Neural cell (in vitro differentiated cells): ENCODE measurements at regions not wholly inside any gene's neighbourhood (a gene's known extent, or its start where the extent isn't known, plus 50 kb on each side); places are given as distances from the start of the nearest gene placed in this dataset.

Experiments
- H2AFZ ChIP-seq: fragments of 200-600, 300-800 bp; sonication (generic), shearing (Covaris generic); 2 replicates; pipeline ENCODE4 v1.6.0; 2014; ENCODE audit warnings: low read depth, mild to moderate bottlenecking, antibody characterized with exemption, low read length, moderate library complexity
- H3F3A ChIP-seq: fragments of 200-600 bp; shearing (Covaris generic); 2 replicates; pipeline ENCODE4 v1.6.1; 2016; ENCODE audit warnings: mild to moderate bottlenecking, moderate library complexity, mixed read lengths, antibody characterized with exemption, low read length; ENCODE audit not compliant: insufficient read depth, poor library complexity, severe bottlenecking
- H3K27ac ChIP-seq: fragments of 200-600, 300-800 bp; sonication (generic), shearing (Covaris generic); 2 replicates; pipeline ENCODE4 v1.5.1; 2014; ENCODE audit warnings: mild to moderate bottlenecking, low read length, moderate library complexity
- H3K27me3 ChIP-seq: fragments of 300-800, 200-600 bp; sonication (generic), shearing (Covaris generic); 2 replicates; pipeline ENCODE4 v1.6.0; 2014; ENCODE audit warnings: mild to moderate bottlenecking, low read depth, low read length, moderate library complexity; ENCODE audit not compliant: insufficient read depth
- H3K36me3 ChIP-seq: fragments of 300-800, 200-600 bp; sonication (generic), shearing (Covaris generic); 2 replicates; pipeline ENCODE4 v1.5.1; 2014; ENCODE audit warnings: mild to moderate bottlenecking, antibody characterized with exemption, low read length, moderate library complexity; ENCODE audit not compliant: insufficient read depth
- H3K4me2 ChIP-seq: fragments of 300-800, 200-600 bp; sonication (generic), shearing (Covaris generic); 2 replicates; pipeline ENCODE4 v1.6.0; 2014; ENCODE audit warnings: mild to moderate bottlenecking, low read length
- H3K4me3 ChIP-seq: fragments of 300-800, 200-600 bp; sonication (generic), shearing (Covaris generic); 2 replicates; pipeline ENCODE4 v1.5.1; 2014; ENCODE audit warnings: mild to moderate bottlenecking, low read length, moderate library complexity
- H3K79me2 ChIP-seq: fragments of 200-600 bp; shearing (Covaris generic); replicated peaks from 2 replicates; pipeline ENCODE4 v1.6.0; 2014; ENCODE audit warnings: mild to moderate bottlenecking, low read length, moderate library complexity; ENCODE audit not compliant: insufficient read depth
- H3K9ac ChIP-seq: fragments of 300-800, 200-600 bp; sonication (generic), shearing (Covaris generic); 2 replicates; pipeline ENCODE4 v1.6.1; 2016; ENCODE audit warnings: mild to moderate bottlenecking, low read length, mixed read lengths
- H3K9me2 ChIP-seq: fragments of 200-600 bp; shearing (Covaris generic); 2 replicates; pipeline ENCODE4 v1.6.1; 2016; ENCODE audit warnings: mild to moderate bottlenecking, low read length, mixed read lengths; ENCODE audit not compliant: insufficient read depth
- H3K9me3 ChIP-seq: fragments of 200-600, 300-800 bp; sonication (generic), shearing (Covaris generic); 2 replicates; pipeline ENCODE4 v1.6.1; 2016; ENCODE audit warnings: mild to moderate bottlenecking, mixed run types, low read length, moderate library complexity, mixed read lengths
- H4K20me1 ChIP-seq: fragments of 200-600 bp; shearing (Covaris generic); 2 replicates; pipeline ENCODE4 v1.6.1; 2016; ENCODE audit warnings: mild to moderate bottlenecking, mixed run types; ENCODE audit not compliant: insufficient read depth
- EP300 ChIP-seq: fragments of 450-650 bp; conservative IDR thresholded peaks from 2 replicates; pipeline ENCODE4 v1.6.1; 2014; ENCODE audit warnings: antibody characterized with exemption, mild to moderate bottlenecking, moderate library complexity; ENCODE audit not compliant: poor library complexity, severe bottlenecking
- EZH2 ChIP-seq: fragments of 200-600, 300-800 bp; shearing (Covaris generic), sonication (generic); IDR thresholded peaks from 2 replicates; pipeline ENCODE4 v1.6.1; 2014; ENCODE audit warnings: antibody characterized with exemption, low read length, borderline replicate concordance, mild to moderate bottlenecking; ENCODE audit not compliant: insufficient read depth, poor library complexity, severe bottlenecking
- MXI1 ChIP-seq: fragments of 450-650 bp; conservative IDR thresholded peaks from 2 replicates; pipeline ENCODE4 v1.6.1; 2014; ENCODE audit warnings: antibody characterized with exemption, mild to moderate bottlenecking; ENCODE audit not compliant: poor library complexity, severe bottlenecking
- POLR2AphosphoS5 ChIP-seq: IDR thresholded peaks from 2 replicates; pipeline ENCODE4 v1.6.1; 2012
- RAD21 ChIP-seq: fragments of 450-650 bp; conservative IDR thresholded peaks from 2 replicates; pipeline ENCODE4 v1.6.1; 2014; ENCODE audit warnings: antibody characterized with exemption, mild to moderate bottlenecking, moderate library complexity
- SMC3 ChIP-seq: fragments of 450-650 bp; conservative IDR thresholded peaks from 2 replicates; pipeline ENCODE4 v1.6.1; 2014; ENCODE audit warnings: antibody characterized with exemption, mild to moderate bottlenecking, moderate library complexity; ENCODE audit not compliant: poor library complexity
- TAF1 ChIP-seq: IDR thresholded peaks from 2 replicates; pipeline ENCODE4 v1.6.1; 2012; ENCODE audit warnings: low read depth
- TF ChIP-seq, protein P1 (sequence below): fragments of 450-650 bp; IDR thresholded peaks from 2 replicates; pipeline ENCODE4 v1.5.1; 2014; ENCODE audit warnings: antibody characterized with exemption, mild to moderate bottlenecking, moderate library complexity; ENCODE audit not compliant: poor library complexity, severe bottlenecking
- TF ChIP-seq, protein P2 (sequence below): IDR thresholded peaks from 2 replicates; pipeline ENCODE4 v1.6.1; 2012; ENCODE audit warnings: borderline replicate concordance

DNA sequence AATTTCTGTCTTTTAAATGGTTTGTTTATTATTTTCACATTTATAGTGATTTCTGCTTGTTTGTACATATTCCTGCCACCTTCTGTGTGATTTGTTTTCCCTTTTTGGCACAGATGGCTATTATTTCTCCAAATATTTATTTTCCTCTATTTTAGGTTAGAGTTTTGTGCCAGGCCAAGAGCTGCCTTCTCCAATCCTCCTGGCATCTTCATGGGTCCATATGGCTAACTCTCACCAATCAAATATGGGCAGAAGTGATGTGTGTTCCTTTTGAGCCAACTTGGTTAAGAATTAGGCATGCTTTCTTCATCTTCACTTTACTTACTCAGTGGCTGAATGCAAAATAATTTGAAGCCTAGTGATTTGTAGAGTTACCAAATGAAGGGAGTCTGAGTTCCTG, 697.1 kb upstream of the CELF4 start:
- no peak overlapping the region for H3K27ac ChIP-seq
- H3F3A ChIP-seq = no peaks in the 10 kb centered on the region
- H4K20me1 ChIP-seq = no peaks in the 10 kb centered on the region
- H2AFZ ChIP-seq = no peak overlapping the region
- H3K9me2 ChIP-seq = no peaks in the 10 kb centered on the region
- H3K79me2 ChIP-seq = no peaks in the 10 kb centered on the region
- no peaks in the 10 kb centered on the region for H3K36me3 ChIP-seq
- H3K4me3 ChIP-seq = no peak overlapping the region
- TF ChIP-seq MXI1 (no peak), TAF1 (no peak), RAD21 (no peak), EP300 (no peak), EZH2 (no peak), POLR2AphosphoS5 (no peak), SMC3 (no peak)
- TF ChIP-seq, protein P1, sequence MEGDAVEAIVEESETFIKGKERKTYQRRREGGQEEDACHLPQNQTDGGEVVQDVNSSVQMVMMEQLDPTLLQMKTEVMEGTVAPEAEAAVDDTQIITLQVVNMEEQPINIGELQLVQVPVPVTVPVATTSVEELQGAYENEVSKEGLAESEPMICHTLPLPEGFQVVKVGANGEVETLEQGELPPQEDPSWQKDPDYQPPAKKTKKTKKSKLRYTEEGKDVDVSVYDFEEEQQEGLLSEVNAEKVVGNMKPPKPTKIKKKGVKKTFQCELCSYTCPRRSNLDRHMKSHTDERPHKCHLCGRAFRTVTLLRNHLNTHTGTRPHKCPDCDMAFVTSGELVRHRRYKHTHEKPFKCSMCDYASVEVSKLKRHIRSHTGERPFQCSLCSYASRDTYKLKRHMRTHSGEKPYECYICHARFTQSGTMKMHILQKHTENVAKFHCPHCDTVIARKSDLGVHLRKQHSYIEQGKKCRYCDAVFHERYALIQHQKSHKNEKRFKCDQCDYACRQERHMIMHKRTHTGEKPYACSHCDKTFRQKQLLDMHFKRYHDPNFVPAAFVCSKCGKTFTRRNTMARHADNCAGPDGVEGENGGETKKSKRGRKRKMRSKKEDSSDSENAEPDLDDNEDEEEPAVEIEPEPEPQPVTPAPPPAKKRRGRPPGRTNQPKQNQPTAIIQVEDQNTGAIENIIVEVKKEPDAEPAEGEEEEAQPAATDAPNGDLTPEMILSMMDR = no peak
- TF ChIP-seq, protein P2, sequence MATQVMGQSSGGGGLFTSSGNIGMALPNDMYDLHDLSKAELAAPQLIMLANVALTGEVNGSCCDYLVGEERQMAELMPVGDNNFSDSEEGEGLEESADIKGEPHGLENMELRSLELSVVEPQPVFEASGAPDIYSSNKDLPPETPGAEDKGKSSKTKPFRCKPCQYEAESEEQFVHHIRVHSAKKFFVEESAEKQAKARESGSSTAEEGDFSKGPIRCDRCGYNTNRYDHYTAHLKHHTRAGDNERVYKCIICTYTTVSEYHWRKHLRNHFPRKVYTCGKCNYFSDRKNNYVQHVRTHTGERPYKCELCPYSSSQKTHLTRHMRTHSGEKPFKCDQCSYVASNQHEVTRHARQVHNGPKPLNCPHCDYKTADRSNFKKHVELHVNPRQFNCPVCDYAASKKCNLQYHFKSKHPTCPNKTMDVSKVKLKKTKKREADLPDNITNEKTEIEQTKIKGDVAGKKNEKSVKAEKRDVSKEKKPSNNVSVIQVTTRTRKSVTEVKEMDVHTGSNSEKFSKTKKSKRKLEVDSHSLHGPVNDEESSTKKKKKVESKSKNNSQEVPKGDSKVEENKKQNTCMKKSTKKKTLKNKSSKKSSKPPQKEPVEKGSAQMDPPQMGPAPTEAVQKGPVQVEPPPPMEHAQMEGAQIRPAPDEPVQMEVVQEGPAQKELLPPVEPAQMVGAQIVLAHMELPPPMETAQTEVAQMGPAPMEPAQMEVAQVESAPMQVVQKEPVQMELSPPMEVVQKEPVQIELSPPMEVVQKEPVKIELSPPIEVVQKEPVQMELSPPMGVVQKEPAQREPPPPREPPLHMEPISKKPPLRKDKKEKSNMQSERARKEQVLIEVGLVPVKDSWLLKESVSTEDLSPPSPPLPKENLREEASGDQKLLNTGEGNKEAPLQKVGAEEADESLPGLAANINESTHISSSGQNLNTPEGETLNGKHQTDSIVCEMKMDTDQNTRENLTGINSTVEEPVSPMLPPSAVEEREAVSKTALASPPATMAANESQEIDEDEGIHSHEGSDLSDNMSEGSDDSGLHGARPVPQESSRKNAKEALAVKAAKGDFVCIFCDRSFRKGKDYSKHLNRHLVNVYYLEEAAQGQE = no peak
- H3K9me3 ChIP-seq = no peaks in the 10 kb centered on the region
- H3K4me2 ChIP-seq = no peak overlapping the region
- no peaks in the 10 kb centered on the region for H3K27me3 ChIP-seq
- no peak overlapping the region for H3K9ac ChIP-seq

DNA sequence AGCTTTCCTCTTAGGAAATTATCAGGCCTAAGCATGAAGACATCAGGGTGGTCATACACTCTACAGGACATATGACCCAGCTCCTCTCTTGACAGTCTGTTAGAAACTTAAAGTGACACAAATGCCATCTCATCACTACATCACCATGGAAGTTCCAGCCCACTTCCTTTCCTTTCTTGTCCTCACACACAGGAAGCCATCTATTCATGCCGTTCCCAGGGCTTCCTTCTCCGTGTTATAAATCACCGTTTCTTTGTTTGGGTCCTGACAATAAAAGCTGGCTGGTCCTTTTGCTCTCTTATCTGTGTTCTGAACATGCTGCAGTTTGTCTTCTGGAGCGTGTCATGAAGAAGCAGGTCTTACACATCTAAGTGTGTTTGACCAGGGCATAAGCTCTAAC, 692.1 kb upstream of the CELF4 start:
- H3K27me3 ChIP-seq = no peaks in the 10 kb centered on the region
- no peak overlapping the region for H3K4me3 ChIP-seq
- H3K4me2 ChIP-seq = no peak overlapping the region
- no peak overlapping the region for H3K27ac ChIP-seq
- H3K36me3 ChIP-seq = no peaks in the 10 kb centered on the region
- TF ChIP-seq, protein P2 = no peak
- TF ChIP-seq MXI1 (no peak), EZH2 (no peak), EP300 (no peak), TAF1 (no peak), SMC3 (no peak), POLR2AphosphoS5 (no peak), RAD21 (no peak)
- TF ChIP-seq, protein P1 = no peak
- H3F3A ChIP-seq = no peaks in the 10 kb centered on the region
- H3K9me3 ChIP-seq = no peaks in the 10 kb centered on the region
- H3K9me2 ChIP-seq = no peaks in the 10 kb centered on the region
- no peaks in the 10 kb centered on the region for H4K20me1 ChIP-seq
- H3K79me2 ChIP-seq = no peaks in the 10 kb centered on the region
- H2AFZ ChIP-seq = no peak overlapping the region
- no peak overlapping the region for H3K9ac ChIP-seq
